Neural progenitor cell (in vitro differentiated cells): ENCODE measurements at regions not wholly inside any gene's neighbourhood (a gene's known extent, or its start where the extent isn't known, plus 50 kb on each side); places are given as distances from the start of the nearest gene placed in this dataset.

ENCODE experiments used
- DNase-seq: peaks from one replicate; pipeline ENCODE4 v3.0.0-alpha.2; 2016; ENCODE audit warnings: low spot score
- H2AFZ ChIP-seq: fragments of 200-600 bp; sonication (generic); replicated peaks from 2 replicates; pipeline ENCODE4 v1.6.1; 2016; ENCODE audit warnings: antibody characterized with exemption
- H3F3A ChIP-seq: fragments of 200-600 bp; sonication (generic); 2 replicates; pipeline ENCODE4 v1.6.1; 2016; ENCODE audit warnings: antibody characterized with exemption, low read depth
- H3K27ac ChIP-seq: fragments of 200-600 bp; sonication (generic); 2 replicates; pipeline ENCODE4 v1.5.1; 2016; ENCODE audit warnings: mild to moderate bottlenecking
- H3K27me3 ChIP-seq: fragments of 200-600 bp; sonication (generic); 2 replicates; pipeline ENCODE4 v1.6.1; 2016; ENCODE audit warnings: mild to moderate bottlenecking, moderate library complexity
- H3K36me3 ChIP-seq: fragments of 200-600 bp; sonication (generic); 2 replicates; pipeline ENCODE4 v1.5.1; 2016
- H3K4me1 ChIP-seq: fragments of 200-600 bp; sonication (generic); 2 replicates; pipeline ENCODE4 v1.6.1; 2016; ENCODE audit warnings: mixed run types
- H3K4me2 ChIP-seq: fragments of 200-600 bp; sonication (generic); 2 replicates; pipeline ENCODE4 v1.6.1; 2016
- H3K4me3 ChIP-seq: fragments of 200-600 bp; sonication (generic); 2 replicates; pipeline ENCODE4 v1.5.1; 2016
- H3K79me2 ChIP-seq: fragments of 200-600 bp; sonication (generic); 2 replicates; pipeline ENCODE4 v1.6.1; 2016; ENCODE audit warnings: low read depth
- H3K9ac ChIP-seq: fragments of 200-600 bp; sonication (generic); 2 replicates; pipeline ENCODE4 v1.6.1; 2016
- H3K9me3 ChIP-seq: fragments of 200-600 bp; sonication (generic); 2 replicates; pipeline ENCODE4 v1.5.1; 2016; ENCODE audit warnings: low read depth
- H4K20me1 ChIP-seq: fragments of 200-600 bp; sonication (generic); 2 replicates; pipeline ENCODE4 v1.6.1; 2016; ENCODE audit warnings: low read depth
- H3K27ac Mint-ChIP-seq: 3 replicates; pipeline ENCODE4 v1.8.0; 2021; ENCODE audit warnings: mixed read lengths
- H3K27me3 Mint-ChIP-seq: 2 replicates; pipeline ENCODE4 v1.8.0; 2022; ENCODE audit warnings: low read depth, mild to moderate bottlenecking, inconsistent platforms, moderate library complexity, mixed read lengths; ENCODE audit not compliant: insufficient read depth
- H3K36me3 Mint-ChIP-seq: 3 replicates; pipeline ENCODE4 v1.8.0; 2021; ENCODE audit warnings: mixed read lengths
- H3K4me1 Mint-ChIP-seq: 3 replicates; pipeline ENCODE4 v1.8.0; 2021; ENCODE audit warnings: mixed read lengths
- H3K4me3 Mint-ChIP-seq: 3 replicates; pipeline ENCODE4 v1.8.0; 2021; ENCODE audit warnings: mild to moderate bottlenecking, moderate library complexity, mixed read lengths
- H3K9me3 Mint-ChIP-seq: 3 replicates; pipeline ENCODE4 v1.8.0; 2020; ENCODE audit warnings: mixed read lengths
- EZH2 ChIP-seq: fragments of 200-600 bp; sonication (generic); IDR thresholded peaks from 2 replicates; pipeline ENCODE4 v1.6.1; 2017; ENCODE audit warnings: antibody characterized with exemption, mild to moderate bottlenecking, moderate library complexity
- EZH2phosphoT487 ChIP-seq: fragments of 200-600 bp; sonication (generic); IDR thresholded peaks from 2 replicates; pipeline ENCODE4 v1.6.1; 2017; ENCODE audit warnings: antibody characterized with exemption
- TF ChIP-seq, protein P1 (sequence below): fragments of 200-600 bp; sonication (generic); IDR thresholded peaks from 2 replicates; pipeline ENCODE4 v1.5.1; 2017; ENCODE audit warnings: antibody characterized with exemption, mild to moderate bottlenecking

DNA sequence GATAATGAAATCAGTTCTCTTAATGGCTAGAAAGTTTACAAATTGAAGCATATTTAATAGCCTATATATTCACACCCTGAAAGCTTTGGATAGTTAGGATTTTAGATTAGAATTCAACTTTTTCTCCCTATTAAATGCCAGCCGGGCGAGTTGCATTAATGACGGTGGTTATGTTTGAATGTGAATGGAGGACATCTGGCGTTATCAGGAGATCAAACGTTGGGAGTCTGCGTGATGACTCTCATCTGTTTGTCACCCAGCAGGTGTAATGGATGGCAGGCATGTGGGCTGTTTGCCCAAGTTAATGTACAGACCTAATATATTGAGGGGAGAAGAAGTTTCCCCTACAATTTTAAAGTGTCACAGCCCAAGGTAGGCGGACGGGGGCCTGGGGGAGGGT lies 1227.7 kb upstream of the WWC1 start:
- Histone ChIP-seq H3K27ac (peak overlapping the region; percentile 91), H3K9me3 (no peaks in the 10 kb centered on the region), H3K36me3 (no peaks in the 10 kb centered on the region), H3F3A (no peaks in the 10 kb centered on the region), H3K79me2 (no peaks in the 10 kb centered on the region), H3K27me3 (no peaks in the 10 kb centered on the region), H3K4me2 (peak overlapping the region; percentile 77), H2AFZ (no peak overlapping the region), H3K4me3 (peak overlapping the region; percentile 33), H3K9ac (no peak overlapping the region), H4K20me1 (no peaks in the 10 kb centered on the region), H3K4me1 (peaks cover 44% of the 10 kb centered on the region)
- no peak for DNase-seq
- TF ChIP-seq, protein P1, sequence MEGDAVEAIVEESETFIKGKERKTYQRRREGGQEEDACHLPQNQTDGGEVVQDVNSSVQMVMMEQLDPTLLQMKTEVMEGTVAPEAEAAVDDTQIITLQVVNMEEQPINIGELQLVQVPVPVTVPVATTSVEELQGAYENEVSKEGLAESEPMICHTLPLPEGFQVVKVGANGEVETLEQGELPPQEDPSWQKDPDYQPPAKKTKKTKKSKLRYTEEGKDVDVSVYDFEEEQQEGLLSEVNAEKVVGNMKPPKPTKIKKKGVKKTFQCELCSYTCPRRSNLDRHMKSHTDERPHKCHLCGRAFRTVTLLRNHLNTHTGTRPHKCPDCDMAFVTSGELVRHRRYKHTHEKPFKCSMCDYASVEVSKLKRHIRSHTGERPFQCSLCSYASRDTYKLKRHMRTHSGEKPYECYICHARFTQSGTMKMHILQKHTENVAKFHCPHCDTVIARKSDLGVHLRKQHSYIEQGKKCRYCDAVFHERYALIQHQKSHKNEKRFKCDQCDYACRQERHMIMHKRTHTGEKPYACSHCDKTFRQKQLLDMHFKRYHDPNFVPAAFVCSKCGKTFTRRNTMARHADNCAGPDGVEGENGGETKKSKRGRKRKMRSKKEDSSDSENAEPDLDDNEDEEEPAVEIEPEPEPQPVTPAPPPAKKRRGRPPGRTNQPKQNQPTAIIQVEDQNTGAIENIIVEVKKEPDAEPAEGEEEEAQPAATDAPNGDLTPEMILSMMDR: no peak
- no peak for TF ChIP-seq EZH2phosphoT487
- TF ChIP-seq EZH2: no peak
- Mint-ChIP-seq H3K36me3 (peaks cover 3% of the 10 kb centered on the region), H3K27ac (peak overlapping the region; percentile 99), H3K4me1 (peaks cover 38% of the 10 kb centered on the region), H3K9me3 (peaks cover 6% of the 10 kb centered on the region), H3K27me3 (peaks cover 3% of the 10 kb centered on the region), H3K4me3 (peak overlapping the region; percentile 42)

DNA sequence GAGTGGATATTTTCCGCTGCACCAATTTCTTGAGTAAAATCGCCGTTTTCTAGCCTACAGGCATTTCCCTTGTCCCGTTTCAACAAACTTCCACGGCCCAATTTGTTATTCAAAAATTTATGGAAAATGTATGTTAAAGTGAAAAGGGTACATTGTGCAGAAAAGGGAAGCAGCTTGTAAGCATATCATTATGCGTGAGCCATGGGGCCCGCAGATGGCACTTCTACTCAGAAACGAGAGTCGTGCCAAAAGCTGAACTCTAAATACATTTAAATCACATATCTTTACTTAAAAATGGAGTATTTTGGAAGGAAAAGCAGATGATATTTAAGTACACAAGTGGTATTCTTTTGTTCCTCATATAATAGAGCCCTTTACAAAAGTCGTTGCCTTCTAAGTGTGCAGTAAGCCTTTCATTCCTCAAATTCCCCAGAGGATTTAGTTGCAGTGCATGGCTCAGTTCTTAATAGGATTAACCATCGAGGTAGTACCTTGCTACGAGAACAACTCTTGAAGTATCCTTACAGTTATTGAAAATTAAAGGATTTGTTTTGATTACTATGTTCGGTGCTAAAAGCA lies 1227.2 kb upstream of the WWC1 start:
- Histone ChIP-seq H3F3A (no peaks in the 10 kb centered on the region), H3K27ac (peak overlapping the region; percentile 91), H3K9ac (no peak overlapping the region), H3K79me2 (no peaks in the 10 kb centered on the region), H2AFZ (no peak overlapping the region), H3K4me1 (peaks cover 44% of the 10 kb centered on the region), H3K27me3 (no peaks in the 10 kb centered on the region), H3K4me2 (peak overlapping the region; percentile 77), H3K4me3 (peak overlapping the region; percentile 33), H3K36me3 (no peaks in the 10 kb centered on the region), H4K20me1 (no peaks in the 10 kb centered on the region), H3K9me3 (no peaks in the 10 kb centered on the region)
- peak; percentile 91 for DNase-seq
- H3K27me3 Mint-ChIP-seq: peaks cover 3% of the 10 kb centered on the region
- peaks cover 6% of the 10 kb centered on the region for H3K9me3 Mint-ChIP-seq
- H3K36me3 Mint-ChIP-seq: peaks cover 3% of the 10 kb centered on the region
- peaks cover 38% of the 10 kb centered on the region for H3K4me1 Mint-ChIP-seq
- H3K4me3 Mint-ChIP-seq: peak overlapping the region; percentile 52
- H3K27ac Mint-ChIP-seq: peak overlapping the region; percentile 99
- TF ChIP-seq EZH2: no peak
- TF ChIP-seq EZH2phosphoT487: peak; percentile 72

DNA sequence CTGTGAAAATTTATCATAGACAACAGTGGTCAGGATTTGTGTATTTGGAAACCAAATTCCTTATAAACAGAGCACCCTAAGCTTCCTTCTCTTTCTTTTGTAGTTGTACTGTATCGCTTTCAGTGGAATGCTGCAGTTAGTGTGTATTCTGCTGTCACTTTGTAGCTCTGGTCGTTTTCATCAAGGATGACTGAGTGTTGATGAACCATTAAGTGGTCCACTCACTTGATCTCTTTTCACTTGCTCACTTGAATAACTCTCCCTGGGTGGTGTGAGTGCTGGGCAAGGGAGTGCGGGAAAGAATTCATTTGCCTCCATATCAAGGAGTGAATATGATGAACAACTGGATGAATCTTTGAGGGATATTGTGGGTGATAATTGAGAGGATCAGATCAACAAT lies 1225.7 kb upstream of the WWC1 start:
- DNase-seq: peak; percentile 68
- H3K4me3 Mint-ChIP-seq: peak overlapping the region; percentile 20
- H3F3A ChIP-seq: no peaks in the 10 kb centered on the region
- H3K9me3 Mint-ChIP-seq: peaks cover 5% of the 10 kb centered on the region
- H3K27me3 ChIP-seq: no peaks in the 10 kb centered on the region
- no peaks in the 10 kb centered on the region for H3K36me3 ChIP-seq
- no peaks in the 10 kb centered on the region for H4K20me1 ChIP-seq
- H3K27me3 Mint-ChIP-seq: peaks cover 3% of the 10 kb centered on the region
- peaks cover 44% of the 10 kb centered on the region for H3K4me1 ChIP-seq
- H3K27ac ChIP-seq: peak overlapping the region; percentile 21
- TF ChIP-seq, protein P1: no peak
- TF ChIP-seq EZH2phosphoT487: peak; percentile 59
- TF ChIP-seq EZH2: no peak
- peak overlapping the region; percentile 95 for H3K27ac Mint-ChIP-seq
- no peak overlapping the region for H2AFZ ChIP-seq
- H3K36me3 Mint-ChIP-seq: peaks cover 3% of the 10 kb centered on the region
- H3K4me1 Mint-ChIP-seq: peaks cover 38% of the 10 kb centered on the region
- H3K9ac ChIP-seq: no peak overlapping the region
- no peak overlapping the region for H3K4me3 ChIP-seq
- peak overlapping the region; percentile 77 for H3K4me2 ChIP-seq
- no peaks in the 10 kb centered on the region for H3K9me3 ChIP-seq
- H3K79me2 ChIP-seq: no peaks in the 10 kb centered on the region

DNA sequence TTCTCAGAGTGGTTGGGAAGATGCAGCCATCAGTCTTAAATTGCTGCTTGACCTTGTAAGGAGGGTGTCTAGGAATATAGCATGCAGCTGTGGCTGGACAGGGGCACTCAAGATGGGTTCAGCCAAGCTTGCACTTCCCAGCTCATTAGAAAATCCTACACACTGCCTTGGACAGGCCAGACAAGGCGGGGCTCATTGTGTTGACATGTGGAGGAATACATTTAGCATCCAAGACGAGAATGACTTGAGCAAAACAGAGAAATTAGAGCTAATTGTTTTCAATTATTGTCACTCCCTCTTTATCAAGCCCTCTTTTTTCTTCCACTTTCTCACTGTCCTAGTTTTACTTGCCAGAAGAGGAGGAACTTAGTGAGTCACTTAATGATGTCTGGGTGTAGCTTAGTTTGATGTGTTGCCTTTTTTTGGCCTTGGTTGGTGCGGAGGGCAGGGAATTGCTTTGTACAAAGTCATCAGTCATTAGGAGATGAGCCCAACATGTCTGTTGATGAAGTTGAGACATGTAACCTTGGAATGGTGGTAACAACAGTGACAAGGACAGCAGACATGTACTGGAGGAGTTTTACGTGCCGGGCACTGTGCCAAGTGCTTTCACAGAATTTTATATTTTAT lies 1219.3 kb upstream of the WWC1 start:
- peaks cover 8% of the 10 kb centered on the region for H3K36me3 Mint-ChIP-seq
- H3K27ac Mint-ChIP-seq: no peak overlapping the region
- no peaks in the 10 kb centered on the region for H3K4me1 Mint-ChIP-seq

More for the DNA sequence above, 1219.3 kb upstream of the WWC1 start:
- no peak overlapping the region for H3K4me3 ChIP-seq
- Mint-ChIP-seq H3K27me3 (no peaks in the 10 kb centered on the region), H3K4me3 (no peak overlapping the region), H3K9me3 (no peaks in the 10 kb centered on the region)
- no peaks in the 10 kb centered on the region for H3K27me3 ChIP-seq
- H3K9me3 ChIP-seq: no peaks in the 10 kb centered on the region
- no peaks in the 10 kb centered on the region for H4K20me1 ChIP-seq
- no peak overlapping the region for H3K27ac ChIP-seq
- H3K9ac ChIP-seq: no peak overlapping the region
- H3K4me1 ChIP-seq: no peaks in the 10 kb centered on the region
- no peak overlapping the region for H2AFZ ChIP-seq
- H3K4me2 ChIP-seq: no peak overlapping the region
- no peaks in the 10 kb centered on the region for H3K79me2 ChIP-seq
- no peak for DNase-seq
- no peaks in the 10 kb centered on the region for H3K36me3 ChIP-seq
- no peaks in the 10 kb centered on the region for H3F3A ChIP-seq
- TF ChIP-seq EZH2phosphoT487: no peak
- TF ChIP-seq, protein P1: no peak
- TF ChIP-seq EZH2: no peak
